Liver (tissue), 8 donors: ENCODE measurements at regions not wholly inside any gene's neighbourhood (a gene's known extent, or its start where the extent isn't known, plus 50 kb on each side); places are given as distances from the start of the nearest gene placed in this dataset.

Experiments
- DNase-seq: peaks from one replicate; pipeline ENCODE4 v3.0.0-alpha.2; 2017; ENCODE audit warnings: low spot score
- H3K27ac ChIP-seq, 2 donors: one replicate each; pipeline ENCODE4 v1.7.0; 2013; ENCODE audit warnings: inconsistent platforms in 2 of 2, low read length in 2 of 2, control low read depth in 1 of 2, low read depth in 1 of 2, mild to moderate bottlenecking in 1 of 2
- H3K27me3 ChIP-seq, 4 donors: one replicate each; pipeline versions ENCODE4 v1.6.1 to v1.7.0; 2013; ENCODE audit warnings: low read length in 3 of 4, inconsistent platforms in 1 of 4, mild to moderate bottlenecking in 1 of 4, moderate library complexity in 1 of 4; ENCODE audit not compliant: control insufficient read depth in 4 of 4, insufficient read depth in 4 of 4
- H3K36me3 ChIP-seq, 4 donors: one replicate each; pipeline versions ENCODE4 v1.6.1 to v1.7.0; 2013; ENCODE audit warnings: low read length in 3 of 4, mild to moderate bottlenecking in 3 of 4, low read depth in 1 of 4, moderate library complexity in 1 of 4; ENCODE audit not compliant: control insufficient read depth in 4 of 4, insufficient read depth in 3 of 4
- H3K4me1 ChIP-seq, 4 donors: one replicate each; pipeline versions ENCODE4 v1.6.1 to v1.7.0; 2013; ENCODE audit warnings: low read length in 3 of 4, mild to moderate bottlenecking in 3 of 4, moderate library complexity in 1 of 4; ENCODE audit not compliant: control insufficient read depth in 4 of 4, insufficient read depth in 4 of 4
- H3K4me3 ChIP-seq, 3 donors: one replicate each; pipeline versions ENCODE4 v1.6.1 to v1.7.0; 2013; ENCODE audit warnings: low read length in 3 of 3, control low read depth in 1 of 3, low read depth in 1 of 3, mild to moderate bottlenecking in 1 of 3
- H3K9ac ChIP-seq, 2 donors: one replicate each; pipeline ENCODE4 v1.7.0; 2013; ENCODE audit warnings: low read length in 2 of 2, mild to moderate bottlenecking in 2 of 2, moderate library complexity in 2 of 2, control low read depth in 1 of 2, low read depth in 1 of 2
- H3K9me3 ChIP-seq, 4 donors: one replicate each; pipeline versions ENCODE4 v1.6.1 to v1.7.0; 2013; ENCODE audit warnings: low read length in 3 of 4; ENCODE audit not compliant: control insufficient read depth in 4 of 4
- EGR1 ChIP-seq, 2 donors: IDR thresholded peaks; 2 replicates each; pipeline ENCODE4 v1.6.1; 2016 to 2018; ENCODE audit warnings: antibody characterized with exemption in 2 of 2, low read depth in 2 of 2
- FOXA1 ChIP-seq: IDR thresholded peaks from 2 replicates; pipeline ENCODE4 v1.6.1; 2016; ENCODE audit warnings: antibody characterized with exemption
- FOXA2 ChIP-seq: IDR thresholded peaks from 2 replicates; pipeline ENCODE4 v1.6.1; 2016; ENCODE audit warnings: antibody characterized with exemption
- GABPA ChIP-seq, 2 donors: IDR thresholded peaks in 1 of 2; conservative IDR thresholded peaks in 1 of 2; 2 replicates each; pipeline ENCODE4 v1.6.1; 2016; ENCODE audit warnings: antibody characterized with exemption in 2 of 2, mild to moderate bottlenecking in 1 of 2, moderate library complexity in 1 of 2
- HNF4A ChIP-seq, 2 donors: conservative IDR thresholded peaks; 2 replicates each; pipeline ENCODE4 v1.6.1; 2016; ENCODE audit warnings: antibody characterized with exemption in 2 of 2, mild to moderate bottlenecking in 2 of 2
- HNF4G ChIP-seq: IDR thresholded peaks from 2 replicates; pipeline ENCODE4 v1.6.1; 2016; ENCODE audit warnings: antibody characterized with exemption
- JUND ChIP-seq, 2 donors: IDR thresholded peaks; 2 replicates each; pipeline ENCODE4 v1.6.1; 2016; ENCODE audit warnings: antibody characterized with exemption in 2 of 2
- NR2F2 ChIP-seq: IDR thresholded peaks from 2 replicates; pipeline ENCODE4 v1.6.1; 2016; ENCODE audit warnings: antibody characterized with exemption
- RAD21 ChIP-seq, 2 donors: IDR thresholded peaks; 2 replicates each; pipeline ENCODE4 v1.6.1; 2016; ENCODE audit warnings: antibody characterized with exemption in 2 of 2, mild to moderate bottlenecking in 2 of 2
- RXRA ChIP-seq, 2 donors: IDR thresholded peaks; 2 replicates each; pipeline ENCODE4 v1.6.1; 2017 to 2018; ENCODE audit warnings: antibody characterized with exemption in 2 of 2, mild to moderate bottlenecking in 1 of 2
- SP1 ChIP-seq: IDR thresholded peaks from 2 replicates; pipeline ENCODE4 v1.6.1; 2018; ENCODE audit warnings: antibody characterized with exemption, mild to moderate bottlenecking
- TAF1 ChIP-seq: conservative IDR thresholded peaks from 2 replicates; pipeline ENCODE4 v1.6.1; 2016; ENCODE audit warnings: antibody characterized with exemption, mild to moderate bottlenecking
- YY1 ChIP-seq: IDR thresholded peaks from 2 replicates; pipeline ENCODE4 v1.6.1; 2016; ENCODE audit warnings: antibody characterized with exemption, mild to moderate bottlenecking
- WGBS: extraction: QIAGEN DNeasy Blood & Tissue Kit; methylation state at CpG from one replicate; pipeline ENCODE4 v1.1.7; 2013; 5-methylcytosine and 5-hydroxymethylcytosine counted together
- TF ChIP-seq, protein P1 (sequence below): IDR thresholded peaks from 2 replicates; pipeline ENCODE4 v1.6.1; 2016; ENCODE audit warnings: antibody characterized with exemption, mild to moderate bottlenecking
- TF ChIP-seq, protein P2 (sequence below): IDR thresholded peaks from 2 replicates; pipeline ENCODE4 v1.6.1; 2016; ENCODE audit warnings: antibody characterized with exemption
- TF ChIP-seq, protein P3 (sequence below): IDR thresholded peaks from 2 replicates; pipeline ENCODE4 v1.6.1; 2016; ENCODE audit warnings: antibody characterized with exemption
- TF ChIP-seq, protein P4 (sequence below): IDR thresholded peaks from 2 replicates; pipeline ENCODE4 v1.6.1; 2016; ENCODE audit warnings: antibody characterized with exemption
- TF ChIP-seq, protein P5 (sequence below): fragments of 150-350 bp; IDR thresholded peaks from 2 replicates; pipeline ENCODE4 v1.5.1; 2017; ENCODE audit warnings: improper control_type of control experiment, low read depth, low read length; ENCODE audit not compliant: missing input control
- donor health status: healthy.
- donor health status: healthy.
- donor health status: healthy.
- donor health status: healthy.
- donor health status: healthy.

DNA sequence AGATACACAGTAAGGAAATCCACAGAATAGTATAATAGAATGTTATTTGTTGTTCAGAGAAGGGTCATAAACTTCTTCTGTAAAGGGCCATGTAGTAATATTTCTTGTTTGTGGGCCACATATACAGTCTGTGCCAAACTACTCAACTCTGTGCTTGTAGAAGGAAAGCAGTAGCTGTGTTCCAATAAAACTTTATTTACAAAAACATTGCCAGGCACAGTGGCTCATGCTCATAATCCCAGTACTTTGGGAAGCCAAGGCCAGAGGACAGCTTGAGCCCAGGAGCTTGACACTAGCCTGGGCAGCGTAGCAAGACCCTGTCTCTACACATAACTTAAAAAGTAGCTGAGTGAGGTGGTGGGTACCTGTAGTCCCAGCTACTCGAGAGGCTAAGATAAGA is 612.8 kb upstream of the PSMD7 start:
- WGBS = 76% methylated on average over 2 of the region's 2 CpGs
- no peak for DNase-seq
- Histone ChIP-seq H3K4me3 (no peak overlapping the region), H3K36me3 (no peaks in the 10 kb centered on the region), H3K27me3 (peaks cover 0 to 2% (median 0%) of the 10 kb centered on the region in 4 donors), H3K9ac (no peak overlapping the region), H3K4me1 (no peaks in the 10 kb centered on the region), H3K27ac (no peak overlapping the region), H3K9me3 (no peaks in the 10 kb centered on the region)
- TF ChIP-seq RAD21 (IDR thresholded peaks at IDR 0.05) = no peak
- TF ChIP-seq YY1 = no peak
- TF ChIP-seq GABPA (IDR thresholded peaks at IDR 0.05 in 1 of 2, conservative IDR thresholded peaks at IDR 0.05 in 1 of 2) = no peak
- TF ChIP-seq, protein P1, sequence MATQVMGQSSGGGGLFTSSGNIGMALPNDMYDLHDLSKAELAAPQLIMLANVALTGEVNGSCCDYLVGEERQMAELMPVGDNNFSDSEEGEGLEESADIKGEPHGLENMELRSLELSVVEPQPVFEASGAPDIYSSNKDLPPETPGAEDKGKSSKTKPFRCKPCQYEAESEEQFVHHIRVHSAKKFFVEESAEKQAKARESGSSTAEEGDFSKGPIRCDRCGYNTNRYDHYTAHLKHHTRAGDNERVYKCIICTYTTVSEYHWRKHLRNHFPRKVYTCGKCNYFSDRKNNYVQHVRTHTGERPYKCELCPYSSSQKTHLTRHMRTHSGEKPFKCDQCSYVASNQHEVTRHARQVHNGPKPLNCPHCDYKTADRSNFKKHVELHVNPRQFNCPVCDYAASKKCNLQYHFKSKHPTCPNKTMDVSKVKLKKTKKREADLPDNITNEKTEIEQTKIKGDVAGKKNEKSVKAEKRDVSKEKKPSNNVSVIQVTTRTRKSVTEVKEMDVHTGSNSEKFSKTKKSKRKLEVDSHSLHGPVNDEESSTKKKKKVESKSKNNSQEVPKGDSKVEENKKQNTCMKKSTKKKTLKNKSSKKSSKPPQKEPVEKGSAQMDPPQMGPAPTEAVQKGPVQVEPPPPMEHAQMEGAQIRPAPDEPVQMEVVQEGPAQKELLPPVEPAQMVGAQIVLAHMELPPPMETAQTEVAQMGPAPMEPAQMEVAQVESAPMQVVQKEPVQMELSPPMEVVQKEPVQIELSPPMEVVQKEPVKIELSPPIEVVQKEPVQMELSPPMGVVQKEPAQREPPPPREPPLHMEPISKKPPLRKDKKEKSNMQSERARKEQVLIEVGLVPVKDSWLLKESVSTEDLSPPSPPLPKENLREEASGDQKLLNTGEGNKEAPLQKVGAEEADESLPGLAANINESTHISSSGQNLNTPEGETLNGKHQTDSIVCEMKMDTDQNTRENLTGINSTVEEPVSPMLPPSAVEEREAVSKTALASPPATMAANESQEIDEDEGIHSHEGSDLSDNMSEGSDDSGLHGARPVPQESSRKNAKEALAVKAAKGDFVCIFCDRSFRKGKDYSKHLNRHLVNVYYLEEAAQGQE = no peak
- TF ChIP-seq, protein P2, sequence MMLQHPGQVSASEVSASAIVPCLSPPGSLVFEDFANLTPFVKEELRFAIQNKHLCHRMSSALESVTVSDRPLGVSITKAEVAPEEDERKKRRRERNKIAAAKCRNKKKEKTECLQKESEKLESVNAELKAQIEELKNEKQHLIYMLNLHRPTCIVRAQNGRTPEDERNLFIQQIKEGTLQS = no peak
- TF ChIP-seq FOXA1 = no peak
- TF ChIP-seq, protein P3, sequence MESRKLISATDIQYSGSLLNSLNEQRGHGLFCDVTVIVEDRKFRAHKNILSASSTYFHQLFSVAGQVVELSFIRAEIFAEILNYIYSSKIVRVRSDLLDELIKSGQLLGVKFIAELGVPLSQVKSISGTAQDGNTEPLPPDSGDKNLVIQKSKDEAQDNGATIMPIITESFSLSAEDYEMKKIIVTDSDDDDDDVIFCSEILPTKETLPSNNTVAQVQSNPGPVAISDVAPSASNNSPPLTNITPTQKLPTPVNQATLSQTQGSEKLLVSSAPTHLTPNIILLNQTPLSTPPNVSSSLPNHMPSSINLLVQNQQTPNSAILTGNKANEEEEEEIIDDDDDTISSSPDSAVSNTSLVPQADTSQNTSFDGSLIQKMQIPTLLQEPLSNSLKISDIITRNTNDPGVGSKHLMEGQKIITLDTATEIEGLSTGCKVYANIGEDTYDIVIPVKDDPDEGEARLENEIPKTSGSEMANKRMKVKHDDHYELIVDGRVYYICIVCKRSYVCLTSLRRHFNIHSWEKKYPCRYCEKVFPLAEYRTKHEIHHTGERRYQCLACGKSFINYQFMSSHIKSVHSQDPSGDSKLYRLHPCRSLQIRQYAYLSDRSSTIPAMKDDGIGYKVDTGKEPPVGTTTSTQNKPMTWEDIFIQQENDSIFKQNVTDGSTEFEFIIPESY = no peak
- TF ChIP-seq EGR1 (IDR thresholded peaks at IDR 0.05; ENCODE audit: low read depth in 2 of 2) = no peak
- TF ChIP-seq FOXA2 = no peak
- TF ChIP-seq, protein P4, sequence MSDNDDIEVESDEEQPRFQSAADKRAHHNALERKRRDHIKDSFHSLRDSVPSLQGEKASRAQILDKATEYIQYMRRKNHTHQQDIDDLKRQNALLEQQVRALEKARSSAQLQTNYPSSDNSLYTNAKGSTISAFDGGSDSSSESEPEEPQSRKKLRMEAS = no peak
- no peak for TF ChIP-seq HNF4A (conservative IDR thresholded peaks at IDR 0.05)
- TF ChIP-seq SP1 = no peak
- no peak for TF ChIP-seq HNF4G
- TF ChIP-seq JUND (IDR thresholded peaks at IDR 0.05) = no peak
- TF ChIP-seq NR2F2 = no peak
- TF ChIP-seq, protein P5, sequence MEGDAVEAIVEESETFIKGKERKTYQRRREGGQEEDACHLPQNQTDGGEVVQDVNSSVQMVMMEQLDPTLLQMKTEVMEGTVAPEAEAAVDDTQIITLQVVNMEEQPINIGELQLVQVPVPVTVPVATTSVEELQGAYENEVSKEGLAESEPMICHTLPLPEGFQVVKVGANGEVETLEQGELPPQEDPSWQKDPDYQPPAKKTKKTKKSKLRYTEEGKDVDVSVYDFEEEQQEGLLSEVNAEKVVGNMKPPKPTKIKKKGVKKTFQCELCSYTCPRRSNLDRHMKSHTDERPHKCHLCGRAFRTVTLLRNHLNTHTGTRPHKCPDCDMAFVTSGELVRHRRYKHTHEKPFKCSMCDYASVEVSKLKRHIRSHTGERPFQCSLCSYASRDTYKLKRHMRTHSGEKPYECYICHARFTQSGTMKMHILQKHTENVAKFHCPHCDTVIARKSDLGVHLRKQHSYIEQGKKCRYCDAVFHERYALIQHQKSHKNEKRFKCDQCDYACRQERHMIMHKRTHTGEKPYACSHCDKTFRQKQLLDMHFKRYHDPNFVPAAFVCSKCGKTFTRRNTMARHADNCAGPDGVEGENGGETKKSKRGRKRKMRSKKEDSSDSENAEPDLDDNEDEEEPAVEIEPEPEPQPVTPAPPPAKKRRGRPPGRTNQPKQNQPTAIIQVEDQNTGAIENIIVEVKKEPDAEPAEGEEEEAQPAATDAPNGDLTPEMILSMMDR = no peak

DNA sequence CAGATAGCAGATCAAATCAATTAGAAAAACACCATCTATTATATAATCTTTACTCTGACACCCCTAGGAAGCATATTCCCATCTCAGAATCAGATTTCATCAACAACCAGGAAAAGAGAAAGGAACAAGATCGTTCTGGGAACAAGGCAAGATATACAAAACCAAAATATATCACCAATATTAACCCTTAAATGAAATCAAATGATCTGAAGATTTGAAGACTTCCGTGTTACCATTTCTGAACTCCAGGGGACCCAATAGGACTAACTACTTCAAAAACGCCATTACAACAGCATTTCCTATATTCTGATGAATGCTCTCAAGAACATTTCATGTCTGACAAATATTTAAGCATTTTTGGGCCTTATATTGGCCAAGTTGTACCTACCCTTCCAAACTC is 624.2 kb upstream of the ZFHX3 start:
- 47% methylated on average over 3 of the region's 3 CpGs for WGBS
- Histone ChIP-seq H3K4me3 (no peak overlapping the region), H3K27ac (no peak overlapping the region), H3K9ac (no peak overlapping the region), H3K4me1 (no peaks in the 10 kb centered on the region), H3K9me3 (peaks cover 0 to 3% (median 0%) of the 10 kb centered on the region in 4 donors), H3K27me3 (peaks cover 0 to 4% (median under 1%) of the 10 kb centered on the region in 4 donors), H3K36me3 (no peaks in the 10 kb centered on the region)
- no peak for DNase-seq
- TF ChIP-seq EGR1 (IDR thresholded peaks at IDR 0.05; ENCODE audit: low read depth in 2 of 2) (no peak), SP1 (no peak), HNF4A (conservative IDR thresholded peaks at IDR 0.05) (no peak), FOXA2 (no peak), GABPA (IDR thresholded peaks at IDR 0.05 in 1 of 2, conservative IDR thresholded peaks at IDR 0.05 in 1 of 2) (no peak), TAF1 (no peak), RXRA (IDR thresholded peaks at IDR 0.05) (no peak), JUND (IDR thresholded peaks at IDR 0.05) (no peak)
- TF ChIP-seq, protein P1 = no peak
- TF ChIP-seq, protein P4 = no peak
- TF ChIP-seq, protein P2 = no peak
